Cerebellar nuclear complex (tissue), 1 donor: ENCODE measurements at regions not wholly inside any gene's neighbourhood (a gene's known extent, or its start where the extent isn't known, plus 50 kb on each side); places are given as distances from the start of the nearest gene placed in this dataset.
"Not testable (repeated sequence)": the region's sequence is repeated elsewhere in the genome, so short reads cannot be mapped to it uniquely, and the experiment has no call there.

Experiments used
- DNase-seq, 2 experiments: peaks; one replicate each; lab custom pipeline; 2025; lab: John Stamatoyannopoulos, UW

GRCh38 chr6:3921663-3922062 is 72.5 kb downstream of the FAM50B start:
- DNase-seq: no peak

GRCh38 chr6:3922619-3923018 is 73.4 kb downstream of the FAM50B start:
- DNase-seq: not testable (repeated sequence)

GRCh38 chr6:3925223-3926149 is 76.3 kb downstream of the FAM50B start:
- DNase-seq: not testable (repeated sequence)

- DNase-seq: no peak
These were observed 76.9 kb downstream of the FAM50B start for GRCh38 chr6:3926150-3926482.

GRCh38 chr6:3928111-3928510 is 78.9 kb downstream of the FAM50B start:
- no peak for DNase-seq

GRCh38 chr6:3929281-3929798 is 80.2 kb downstream of the FAM50B start:
- no peak for DNase-seq

- no peak for DNase-seq
These were observed 88.3 kb downstream of the FAM50B start for GRCh38 chr6:3937438-3937837.

- no peak for DNase-seq
These were observed 89.7 kb downstream of the FAM50B start for GRCh38 chr6:3938715-3939367.

GRCh38 chr6:3939368-3939958 is 90.3 kb downstream of the FAM50B start:
- DNase-seq: no peak

- DNase-seq: no peak
These were observed 90.8 kb downstream of the FAM50B start for GRCh38 chr6:3939964-3940363.

- DNase-seq: no peak
These were observed 91.5 kb downstream of the FAM50B start for GRCh38 chr6:3940703-3941102.

- no peak for DNase-seq
These were observed 94.2 kb downstream of the FAM50B start for GRCh38 chr6:3943331-3943765.

- DNase-seq: no peak
These were observed 95.1 kb downstream of the FAM50B start for GRCh38 chr6:3944246-3944645.

- DNase-seq: no peak
These were observed 97.6 kb downstream of the FAM50B start for GRCh38 chr6:3946778-3947177.

GRCh38 chr6:3948866-3949265 is 99.7 kb downstream of the FAM50B start:
- no peak for DNase-seq

- DNase-seq: no peak
These were observed 100.3 kb downstream of the FAM50B start for GRCh38 chr6:3949521-3949920.

- no peak for DNase-seq
These were observed 106.9 kb downstream of the FAM50B start for GRCh38 chr6:3956054-3956453.

- DNase-seq: no peak
These were observed 108.1 kb downstream of the FAM50B start for GRCh38 chr6:3957321-3957720.

- no peak for DNase-seq
These were observed 109.1 kb downstream of the FAM50B start for GRCh38 chr6:3958255-3958654.

GRCh38 chr6:3959385-3959784 is 110.2 kb downstream of the FAM50B start:
- DNase-seq: no peak

- DNase-seq: no peak
These were observed 111.7 kb downstream of the FAM50B start for GRCh38 chr6:3960754-3961361.

GRCh38 chr6:3961581-3962215 is 112.5 kb downstream of the FAM50B start:
- DNase-seq: no peak
